Kidney (tissue), 13 donors: ENCODE measurements at regions not wholly inside any gene's neighbourhood (a gene's known extent, or its start where the extent isn't known, plus 50 kb on each side); places are given as distances from the start of the nearest gene placed in this dataset.

Experiments used
- DNase-seq, 5 donors: peaks; one replicate each; pipeline ENCODE4 v3.0.0-alpha.2; 2013 to 2020
- FAIRE-seq: peaks from 2 replicates; lab custom pipeline; 2012; peaks lifted over from hg19 to GRCh38; lab: Jason Lieb, UNC
- H3K27ac ChIP-seq, 2 donors: one replicate each; pipeline ENCODE4 v1.7.0; 2013; ENCODE audit warnings: low read depth in 2 of 2, low read length in 2 of 2, inconsistent platforms in 1 of 2
- H3K27me3 ChIP-seq: one replicate; pipeline ENCODE4 v1.7.1; 2013; ENCODE audit warnings: low read length, inconsistent platforms; ENCODE audit not compliant: control insufficient read depth, insufficient read depth
- H3K36me3 ChIP-seq, 3 donors: one replicate each; pipeline versions ENCODE4 v1.7.0 to v1.7.1; 2013; ENCODE audit warnings: low read length in 3 of 3, control low read depth in 1 of 3, inconsistent platforms in 1 of 3; ENCODE audit not compliant: insufficient read depth in 3 of 3, control insufficient read depth in 2 of 3
- H3K4me1 ChIP-seq, 3 donors: one replicate each; pipeline versions ENCODE4 v1.7.0 to v1.7.1; 2013; ENCODE audit warnings: low read length in 3 of 3, inconsistent platforms in 1 of 3, low read depth in 1 of 3; ENCODE audit not compliant: control insufficient read depth in 2 of 3, insufficient read depth in 2 of 3
- H3K4me3 ChIP-seq, 3 donors: one replicate each; pipeline versions ENCODE4 v1.7.0 to v1.8.1; 2013; ENCODE audit warnings: low read length in 3 of 3, control low read depth in 1 of 3, inconsistent platforms in 1 of 3
- H3K9ac ChIP-seq, 3 donors: one replicate each; pipeline versions ENCODE4 v1.7.0 to v1.7.1; 2013; ENCODE audit warnings: low read length in 3 of 3, control low read depth in 1 of 3, inconsistent platforms in 1 of 3
- H3K9me3 ChIP-seq, 3 donors: one replicate each; pipeline versions ENCODE4 v1.7.0 to v1.7.1; 2013; ENCODE audit warnings: low read length in 3 of 3, control low read depth in 1 of 3, inconsistent platforms in 1 of 3; ENCODE audit not compliant: control insufficient read depth in 2 of 3, insufficient read depth in 1 of 3
- intact Hi-C: fragments of 100-400 bp; cut with DNase I; formaldehyde crosslinking; loops from one replicate; pipeline ENCODE4 v1.11.1; 2022
- TF ChIP-seq, protein P1 (sequence below): IDR thresholded peaks from 3 replicates; pipeline ENCODE4 v1.5.1; 2012; ENCODE audit warnings: mild to moderate bottlenecking, moderate library complexity, borderline replicate concordance; ENCODE audit not compliant: insufficient read depth; ENCODE audit errors: extremely low read depth
- donor health status: control.
- donor health status: control.
- donor health status: control.
- donor health status: control.
- donor health status: control.
- donor health status: DM: yes; HTN: yes; CAD: no.
- donor health status: Normal renal cell carcinoma (clear cell type).

GRCh38 chr17:13106171-13106570, 88.3 kb upstream of the ELAC2 start:
- H3K9ac ChIP-seq = no peak overlapping the region
- FAIRE-seq = no peak
- TF ChIP-seq, protein P1, sequence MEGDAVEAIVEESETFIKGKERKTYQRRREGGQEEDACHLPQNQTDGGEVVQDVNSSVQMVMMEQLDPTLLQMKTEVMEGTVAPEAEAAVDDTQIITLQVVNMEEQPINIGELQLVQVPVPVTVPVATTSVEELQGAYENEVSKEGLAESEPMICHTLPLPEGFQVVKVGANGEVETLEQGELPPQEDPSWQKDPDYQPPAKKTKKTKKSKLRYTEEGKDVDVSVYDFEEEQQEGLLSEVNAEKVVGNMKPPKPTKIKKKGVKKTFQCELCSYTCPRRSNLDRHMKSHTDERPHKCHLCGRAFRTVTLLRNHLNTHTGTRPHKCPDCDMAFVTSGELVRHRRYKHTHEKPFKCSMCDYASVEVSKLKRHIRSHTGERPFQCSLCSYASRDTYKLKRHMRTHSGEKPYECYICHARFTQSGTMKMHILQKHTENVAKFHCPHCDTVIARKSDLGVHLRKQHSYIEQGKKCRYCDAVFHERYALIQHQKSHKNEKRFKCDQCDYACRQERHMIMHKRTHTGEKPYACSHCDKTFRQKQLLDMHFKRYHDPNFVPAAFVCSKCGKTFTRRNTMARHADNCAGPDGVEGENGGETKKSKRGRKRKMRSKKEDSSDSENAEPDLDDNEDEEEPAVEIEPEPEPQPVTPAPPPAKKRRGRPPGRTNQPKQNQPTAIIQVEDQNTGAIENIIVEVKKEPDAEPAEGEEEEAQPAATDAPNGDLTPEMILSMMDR = no peak
- H3K27ac ChIP-seq = no peak overlapping the region
- no peak overlapping the region for H3K4me3 ChIP-seq
- H3K9me3 ChIP-seq = no peaks in the 10 kb centered on the region
- H3K36me3 ChIP-seq = no peaks in the 10 kb centered on the region
- H3K27me3 ChIP-seq = no peaks in the 10 kb centered on the region
- no peaks in the 10 kb centered on the region for H3K4me1 ChIP-seq
- DNase-seq = no peak
- intact Hi-C loops = no loop called here

GRCh38 chr17:13104576-13104975, 86.7 kb upstream of the ELAC2 start:
- TF ChIP-seq, protein P1 = no peak

DNA sequence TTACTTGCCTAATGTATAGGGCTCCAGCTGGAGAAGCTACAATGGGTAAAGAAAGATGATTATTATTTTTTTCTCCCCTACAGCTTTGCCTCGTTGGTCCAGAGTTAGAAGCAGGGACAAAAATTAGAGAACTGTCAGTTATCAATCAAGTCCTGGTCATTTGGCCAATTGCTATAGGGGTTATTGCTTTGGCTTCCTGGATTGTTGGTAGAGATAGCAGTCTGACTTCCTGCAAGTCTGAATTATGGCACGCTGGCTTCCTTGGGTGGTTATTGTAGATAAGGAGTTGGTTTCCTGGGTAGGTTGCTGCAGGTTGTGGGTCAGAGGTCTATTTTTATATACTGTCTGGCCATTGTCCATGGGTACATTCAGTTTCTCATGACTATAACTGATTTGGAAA, 84.7 kb upstream of the ELAC2 start:
- FAIRE-seq (no peak), DNase-seq (no peak)
- H3K36me3 ChIP-seq = no peaks in the 10 kb centered on the region
- no peaks in the 10 kb centered on the region for H3K9me3 ChIP-seq
- H3K4me1 ChIP-seq = no peaks in the 10 kb centered on the region
- intact Hi-C loops = no loop called here
- H3K4me3 ChIP-seq = no peak overlapping the region
- no peaks in the 10 kb centered on the region for H3K27me3 ChIP-seq
- TF ChIP-seq, protein P1 = no peak
- H3K27ac ChIP-seq = no peak overlapping the region
- no peak overlapping the region for H3K9ac ChIP-seq

More at GRCh38 chr17:13104576-13104975, 86.7 kb upstream of the ELAC2 start:
- Histone ChIP-seq H3K27me3 (no peaks in the 10 kb centered on the region), H3K4me1 (no peaks in the 10 kb centered on the region), H3K27ac (no peak overlapping the region), H3K9me3 (no peaks in the 10 kb centered on the region), H3K4me3 (no peak overlapping the region), H3K36me3 (no peaks in the 10 kb centered on the region), H3K9ac (no peak overlapping the region)
- FAIRE-seq = no peak
- intact Hi-C loops = no loop called here
- no peak for DNase-seq

GRCh38 chr17:13099926-13100325, 82.1 kb upstream of the ELAC2 start:
- FAIRE-seq = no peak
- intact Hi-C loops = no loop called here
- Histone ChIP-seq H3K27me3 (no peaks in the 10 kb centered on the region), H3K36me3 (no peaks in the 10 kb centered on the region), H3K4me1 (no peaks in the 10 kb centered on the region), H3K27ac (no peak overlapping the region), H3K9ac (no peak overlapping the region), H3K4me3 (no peak overlapping the region), H3K9me3 (no peaks in the 10 kb centered on the region)
- no peak for DNase-seq
- TF ChIP-seq, protein P1 = no peak
